Parathyroid adenoma (tissue), 2 donors: ENCODE measurements at regions not wholly inside any gene's neighbourhood (a gene's known extent, or its start where the extent isn't known, plus 50 kb on each side); places are given as distances from the start of the nearest gene placed in this dataset.
"Not testable (repeated sequence)": the region's sequence is repeated elsewhere in the genome, so short reads cannot be mapped to it uniquely, and the experiment has no call there.

ENCODE experiments used
- H2AFZ ChIP-seq: fragments of 300-600 bp; sonication (generic); one replicate; pipeline ENCODE4 v1.7.0; 2017; ENCODE audit warnings: antibody characterized with exemption, mild to moderate bottlenecking
- H3K27ac ChIP-seq: fragments of 300-600 bp; sonication (generic); one replicate; pipeline ENCODE4 v1.7.0; 2017
- H3K27me3 ChIP-seq: fragments of 300-600 bp; sonication (generic); one replicate; pipeline ENCODE4 v1.7.0; 2017; ENCODE audit warnings: low read length; ENCODE audit not compliant: control insufficient read depth, insufficient read depth
- H3K36me3 ChIP-seq: fragments of 300-600 bp; sonication (generic); one replicate; pipeline ENCODE4 v1.7.0; 2017; ENCODE audit warnings: low read length; ENCODE audit not compliant: control insufficient read depth, insufficient read depth
- H3K4me1 ChIP-seq: fragments of 300-600 bp; sonication (generic); one replicate; pipeline ENCODE4 v1.7.0; 2017; ENCODE audit warnings: control low read depth
- H3K4me2 ChIP-seq: fragments of 300-600 bp; sonication (generic); one replicate; pipeline ENCODE4 v1.7.0; 2017; ENCODE audit warnings: low read length
- H3K4me3 ChIP-seq: fragments of 300-600 bp; sonication (generic); one replicate; pipeline ENCODE4 v1.7.0; 2017; ENCODE audit warnings: low read depth, low read length
- H3K79me2 ChIP-seq: fragments of 300-600 bp; sonication (generic); one replicate; pipeline ENCODE4 v1.7.0; 2017; ENCODE audit warnings: control low read depth
- H3K9ac ChIP-seq: fragments of 300-600 bp; sonication (generic); one replicate; pipeline ENCODE4 v1.7.0; 2017; ENCODE audit warnings: mild to moderate bottlenecking
- H3K9me3 ChIP-seq: fragments of 300-600 bp; sonication (generic); one replicate; pipeline ENCODE4 v1.7.0; 2017; ENCODE audit warnings: low read length; ENCODE audit not compliant: control insufficient read depth
- CTCF ChIP-seq: fragments of 300-600 bp; sonication (generic); IDR thresholded peaks from one replicate; pipeline ENCODE4 v1.7.0; 2017; ENCODE audit warnings: antibody characterized with exemption, mild to moderate bottlenecking
- donor health status: primary hyperparathyroidism.

DNA sequence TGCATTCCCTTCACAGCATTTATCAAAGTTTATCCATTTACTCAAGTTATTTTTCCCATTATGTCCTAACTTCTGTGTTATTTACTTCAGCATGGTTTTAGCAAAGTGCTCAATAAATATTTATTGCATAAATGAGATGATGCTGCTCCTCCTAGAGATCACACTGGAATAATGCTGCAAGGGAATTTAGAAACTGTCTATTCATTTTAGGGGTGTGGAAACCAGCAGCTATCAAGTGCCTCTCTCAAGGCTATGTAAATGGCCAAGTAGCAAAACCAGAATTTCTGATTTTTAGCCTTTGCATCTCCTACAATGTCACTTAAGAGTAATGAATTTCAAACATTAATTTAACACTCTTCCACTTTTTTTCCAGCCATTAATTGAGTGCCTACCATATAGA, 316.2 kb downstream of the COL12A1 start:
- no peak for TF ChIP-seq CTCF
- Histone ChIP-seq H3K27ac (no peak overlapping the region), H3K4me2 (no peak overlapping the region), H3K4me1 (no peaks in the 10 kb centered on the region), H3K9me3 (no peaks in the 10 kb centered on the region), H3K36me3 (no peaks in the 10 kb centered on the region), H3K27me3 (no peaks in the 10 kb centered on the region), H2AFZ (no peak overlapping the region), H3K4me3 (no peak overlapping the region), H3K79me2 (no peaks in the 10 kb centered on the region), H3K9ac (no peak overlapping the region)

- not testable (repeated sequence) for H3K79me2 ChIP-seq, H3K9me3 ChIP-seq, H2AFZ ChIP-seq, H3K4me2 ChIP-seq, H3K27ac ChIP-seq, H3K36me3 ChIP-seq, H3K4me3 ChIP-seq, H3K27me3 ChIP-seq, H3K4me1 ChIP-seq, H3K9ac ChIP-seq
Observed at GRCh38 chr6:74888741-74889140, 317.1 kb downstream of the COL12A1 start.

GRCh38 chr6:74879976-74880375, 325.9 kb downstream of the COL12A1 start:
- Histone ChIP-seq H3K4me3 (no peak overlapping the region), H3K27me3 (no peaks in the 10 kb centered on the region), H2AFZ (no peak overlapping the region), H3K4me1 (no peaks in the 10 kb centered on the region), H3K79me2 (no peaks in the 10 kb centered on the region), H3K27ac (no peak overlapping the region), H3K9me3 (no peaks in the 10 kb centered on the region), H3K36me3 (no peaks in the 10 kb centered on the region), H3K4me2 (no peak overlapping the region), H3K9ac (no peak overlapping the region)
- TF ChIP-seq CTCF: no peak

DNA sequence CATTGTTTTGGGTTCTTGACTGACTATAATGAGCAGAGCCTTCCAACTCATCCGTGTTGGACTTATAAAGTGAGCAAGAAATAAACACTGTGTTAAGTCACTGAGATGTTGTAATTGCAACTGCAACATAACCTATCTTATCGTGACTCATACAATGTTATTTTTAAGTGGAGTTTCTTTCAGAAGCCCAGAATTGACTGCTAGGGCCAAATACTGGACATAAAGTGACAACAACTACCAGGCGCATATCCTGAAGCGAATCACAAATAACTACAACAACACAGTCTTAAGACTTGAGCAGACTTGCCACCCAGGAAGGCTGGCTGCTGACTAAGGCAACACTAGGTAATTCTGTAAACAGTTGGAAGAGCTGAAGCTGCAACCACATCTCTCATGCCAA, 326.6 kb downstream of the COL12A1 start:
- Histone ChIP-seq H3K27ac (no peak overlapping the region), H3K79me2 (no peaks in the 10 kb centered on the region), H3K36me3 (no peaks in the 10 kb centered on the region), H3K4me1 (no peaks in the 10 kb centered on the region), H3K27me3 (no peaks in the 10 kb centered on the region), H3K4me3 (no peak overlapping the region), H3K9ac (no peak overlapping the region), H2AFZ (no peak overlapping the region), H3K9me3 (no peaks in the 10 kb centered on the region), H3K4me2 (no peak overlapping the region)
- no peak for TF ChIP-seq CTCF

DNA sequence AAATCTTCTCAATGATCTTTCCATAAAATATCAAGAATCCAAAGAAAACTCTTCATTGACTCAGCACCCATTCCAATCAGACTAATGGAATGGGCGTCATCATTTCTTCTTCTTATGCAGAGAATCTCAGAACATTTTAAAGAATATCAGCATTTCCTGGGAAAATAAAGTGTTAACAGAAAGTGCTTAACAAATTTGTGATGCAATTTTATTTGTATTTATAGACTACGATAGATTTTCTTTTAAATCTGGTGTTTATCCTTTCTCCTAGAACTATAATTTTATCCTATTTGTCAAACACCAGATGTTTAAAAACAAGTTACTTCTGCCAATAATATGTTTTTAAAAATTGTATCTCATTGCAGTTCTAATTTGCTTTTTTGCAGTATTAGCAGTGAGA, 330.7 kb downstream of the COL12A1 start:
- no peaks in the 10 kb centered on the region for H3K9me3 ChIP-seq
- TF ChIP-seq CTCF: no peak
- no peak overlapping the region for H3K9ac ChIP-seq
- H3K27ac ChIP-seq: no peak overlapping the region
- no peak overlapping the region for H2AFZ ChIP-seq
- no peaks in the 10 kb centered on the region for H3K27me3 ChIP-seq
- H3K4me2 ChIP-seq: no peak overlapping the region
- no peaks in the 10 kb centered on the region for H3K4me1 ChIP-seq
- H3K4me3 ChIP-seq: no peak overlapping the region
- H3K36me3 ChIP-seq: no peaks in the 10 kb centered on the region
- no peaks in the 10 kb centered on the region for H3K79me2 ChIP-seq
